CD4-positive, alpha-beta T cell treated with Interleukin-2 at 100 ng/mL for 4 hours (primary cell): ENCODE measurements at regions not wholly inside any gene's neighbourhood (a gene's known extent, or its start where the extent isn't known, plus 50 kb on each side); places are given as distances from the start of the nearest gene placed in this dataset.
"Not testable (repeated sequence)": the region's sequence is repeated elsewhere in the genome, so short reads cannot be mapped to it uniquely, and the experiment has no call there.

Experiments used
- DNase-seq: peaks from one replicate; pipeline ENCODE4 v3.0.0-alpha.2; 2020; ENCODE audit warnings: low spot score

DNA sequence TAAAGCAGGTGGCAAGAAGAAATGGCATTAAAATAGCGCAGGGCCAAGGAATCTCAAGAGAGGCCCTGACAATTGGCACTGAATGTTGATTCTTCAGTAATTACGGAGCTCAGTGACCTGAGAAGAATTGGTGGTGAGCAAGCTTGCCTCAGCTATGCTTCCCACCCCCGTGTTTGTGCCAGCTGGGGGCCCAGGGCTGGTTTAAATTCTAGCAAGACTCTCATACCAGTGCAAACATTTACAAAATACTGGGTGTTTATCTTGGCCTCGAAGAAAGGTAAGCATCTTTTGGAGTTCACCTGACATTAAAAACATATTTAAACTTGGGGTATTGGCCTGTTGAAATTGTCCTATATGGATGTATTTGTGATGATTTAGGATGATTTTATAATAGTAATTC lies 296.7 kb upstream of the USP25 start:
- no peak for DNase-seq

DNA sequence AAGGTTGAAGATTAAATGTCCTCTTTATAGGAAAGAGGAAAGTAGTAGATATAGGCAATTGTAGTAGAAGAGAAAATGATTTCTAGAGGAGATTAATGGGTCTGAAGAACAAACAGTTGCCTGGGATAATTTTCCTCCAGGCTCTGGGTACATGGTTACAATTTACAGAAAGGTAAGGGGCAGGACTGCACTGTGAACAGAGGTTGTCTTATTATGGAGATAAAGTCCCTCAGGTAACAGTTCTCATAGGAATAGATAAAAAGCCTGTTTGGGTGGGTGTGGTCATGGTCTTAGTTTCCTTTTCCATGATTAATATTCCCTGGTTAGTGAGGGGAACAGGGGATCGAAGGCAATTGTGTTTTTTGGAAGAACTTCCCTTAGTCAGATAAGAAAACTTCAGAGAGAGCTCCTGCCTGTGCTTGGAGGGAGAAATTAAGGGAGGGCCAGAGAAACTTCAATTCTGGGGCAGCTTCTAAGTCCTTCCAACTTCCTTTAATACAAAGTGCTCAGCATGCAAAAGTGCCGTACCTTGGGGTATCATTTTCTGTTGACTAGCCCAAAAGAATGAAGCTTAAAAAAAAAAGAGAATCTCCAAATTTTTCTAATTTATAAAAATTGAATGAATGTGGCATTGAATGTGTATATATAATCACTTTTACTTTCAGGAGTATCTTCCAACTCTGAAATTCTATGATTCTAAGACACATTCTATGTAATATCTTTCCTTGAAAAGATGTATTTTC lies 295.4 kb upstream of the USP25 start:
- no peak for DNase-seq

DNA sequence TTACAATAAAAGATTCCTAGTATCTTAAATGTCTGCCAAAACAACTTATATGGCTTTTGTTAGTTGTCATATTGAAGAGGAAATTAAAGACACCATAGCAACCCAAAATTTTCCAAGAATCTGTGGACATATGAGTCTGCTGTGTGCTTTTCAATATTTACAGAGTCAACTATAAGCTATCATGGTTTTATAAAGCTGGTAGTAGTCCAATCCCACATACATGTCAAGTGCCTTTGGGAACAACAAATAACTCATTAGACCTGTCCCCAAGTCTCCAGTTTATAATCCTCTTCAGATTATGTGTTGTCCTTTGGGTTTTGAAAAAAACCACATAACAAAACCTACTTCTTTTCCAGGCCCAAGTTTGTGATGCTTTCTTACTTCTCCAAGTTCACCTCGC lies 293.8 kb upstream of the USP25 start:
- no peak for DNase-seq

DNA sequence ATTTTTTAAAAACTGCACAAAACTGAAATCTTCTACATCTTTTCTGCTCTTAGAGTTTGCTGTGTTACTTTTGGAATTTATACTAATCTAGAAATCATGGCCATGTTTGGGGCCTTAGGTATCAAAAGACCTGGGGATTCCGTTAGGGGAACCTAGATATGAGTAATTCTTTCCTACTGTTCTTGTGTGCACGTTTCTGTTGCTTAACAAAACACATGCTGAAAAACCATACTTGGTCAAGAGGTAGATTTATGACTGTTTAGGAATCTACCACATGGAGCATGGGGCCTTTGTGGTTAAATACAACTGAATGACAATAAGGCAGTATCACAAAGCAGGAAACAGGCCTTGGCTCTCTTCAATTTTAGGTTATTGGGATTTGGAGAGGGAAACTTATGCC lies 291.9 kb upstream of the USP25 start:
- no peak for DNase-seq

DNA sequence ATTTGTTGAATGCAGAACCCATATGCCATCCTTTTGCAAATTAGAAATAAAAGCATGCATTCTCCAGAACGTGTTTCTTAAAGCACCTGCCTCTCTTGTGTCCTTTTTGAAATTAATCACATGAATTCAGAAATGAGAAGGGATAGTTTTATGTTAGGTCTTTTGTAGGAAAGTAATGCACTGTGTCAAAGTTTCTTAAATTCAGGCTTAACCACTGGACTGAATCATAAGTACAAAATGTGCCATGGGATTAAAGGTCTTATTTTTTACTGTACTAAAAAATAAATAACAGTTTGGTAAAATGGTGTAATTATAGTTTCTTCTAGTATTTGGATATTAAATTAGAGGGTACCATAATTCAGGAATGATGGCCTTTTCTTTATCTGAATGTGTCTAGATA lies 290.1 kb upstream of the USP25 start:
- no peak for DNase-seq

DNA sequence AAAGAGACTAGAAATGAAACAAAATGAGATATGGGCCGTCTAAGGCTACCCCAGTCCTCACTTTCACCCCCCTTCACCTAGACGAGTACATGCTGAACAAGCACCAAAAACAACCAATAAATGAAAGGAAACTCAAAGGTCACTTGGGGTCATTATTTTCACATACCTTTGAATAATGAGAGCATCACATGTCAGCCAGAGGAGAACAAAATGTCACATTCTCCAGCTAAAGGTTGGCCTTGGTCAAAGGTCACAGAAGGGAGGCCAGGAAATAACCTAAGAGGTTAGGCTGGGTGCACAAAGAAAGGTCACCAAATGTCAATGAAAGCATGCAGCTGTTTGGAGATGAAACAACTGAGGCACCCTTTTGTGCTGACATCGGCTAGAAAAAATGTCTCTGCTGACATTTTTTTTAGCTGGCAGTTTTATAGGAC lies 288.7 kb upstream of the USP25 start:
- DNase-seq = no peak

DNA sequence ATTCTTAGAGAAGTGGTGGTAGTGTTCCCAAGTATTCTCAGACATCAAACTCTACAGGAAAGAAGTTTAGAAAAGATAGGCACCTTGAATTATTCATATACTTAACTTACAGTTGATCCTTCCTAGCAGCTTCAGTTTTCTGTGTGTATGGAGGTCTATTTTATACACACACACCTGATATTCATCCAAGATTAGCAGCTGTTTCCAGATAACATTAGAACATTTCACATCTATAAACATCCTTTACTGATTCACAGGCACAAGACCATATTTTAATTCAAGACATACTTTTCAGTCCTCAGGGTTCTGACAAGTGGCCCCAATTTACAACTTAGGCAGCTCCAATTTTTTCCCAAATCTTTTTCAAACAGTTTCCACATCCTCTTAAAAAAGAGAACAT lies 287.8 kb upstream of the USP25 start:
- DNase-seq = no peak

DNA sequence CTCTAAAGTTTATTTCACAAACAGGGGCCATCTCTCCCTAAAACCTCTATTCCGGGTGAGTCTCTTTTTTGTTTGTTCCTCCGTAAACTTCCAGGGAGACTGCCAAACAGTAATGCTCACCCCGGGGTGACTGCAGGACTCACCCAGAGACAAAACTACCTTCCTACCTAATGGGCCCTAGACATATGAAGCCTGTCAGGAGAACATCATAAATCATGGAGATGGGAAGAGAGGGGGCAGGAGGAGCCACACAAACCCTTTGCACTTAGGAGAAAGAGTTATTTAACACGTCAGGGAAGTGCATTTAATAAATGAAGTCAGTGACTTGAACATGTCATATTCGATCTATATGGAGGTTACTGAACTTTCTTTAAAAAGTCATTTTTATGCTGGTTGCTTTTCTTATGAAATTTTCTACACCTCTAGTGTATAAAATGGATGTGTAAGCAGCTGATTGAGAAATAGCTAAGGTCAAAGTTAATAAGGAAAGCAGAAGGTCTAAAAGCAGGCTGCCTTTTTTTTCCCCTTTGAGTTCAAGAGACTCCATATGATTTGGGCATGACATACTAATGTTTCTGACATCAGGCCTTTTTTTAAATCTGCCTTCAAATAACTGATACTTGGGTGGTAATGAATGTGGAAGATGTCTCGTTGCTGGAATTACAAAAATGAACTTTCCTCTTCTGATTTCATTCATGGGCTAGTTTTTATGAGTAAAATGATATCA lies 286.9 kb upstream of the USP25 start:
- no peak for DNase-seq

DNA sequence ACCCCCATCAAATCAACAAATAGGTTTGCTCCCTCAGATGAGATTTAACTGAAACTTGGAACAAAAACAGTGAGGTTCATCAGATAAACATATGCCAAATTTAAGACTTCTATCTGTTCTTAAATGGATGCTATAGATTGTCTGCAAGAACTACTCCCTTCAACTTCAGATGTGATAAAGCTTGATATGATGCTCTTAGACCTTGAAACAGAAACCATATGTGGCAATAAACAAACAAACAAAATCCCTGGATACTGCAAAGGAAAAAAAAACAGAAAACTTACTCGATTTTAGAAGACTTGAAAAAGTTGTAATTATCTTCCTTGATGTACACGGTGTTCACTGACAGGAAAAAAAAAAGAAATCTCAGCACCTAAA lies 286.1 kb upstream of the USP25 start:
- no peak for DNase-seq

DNA sequence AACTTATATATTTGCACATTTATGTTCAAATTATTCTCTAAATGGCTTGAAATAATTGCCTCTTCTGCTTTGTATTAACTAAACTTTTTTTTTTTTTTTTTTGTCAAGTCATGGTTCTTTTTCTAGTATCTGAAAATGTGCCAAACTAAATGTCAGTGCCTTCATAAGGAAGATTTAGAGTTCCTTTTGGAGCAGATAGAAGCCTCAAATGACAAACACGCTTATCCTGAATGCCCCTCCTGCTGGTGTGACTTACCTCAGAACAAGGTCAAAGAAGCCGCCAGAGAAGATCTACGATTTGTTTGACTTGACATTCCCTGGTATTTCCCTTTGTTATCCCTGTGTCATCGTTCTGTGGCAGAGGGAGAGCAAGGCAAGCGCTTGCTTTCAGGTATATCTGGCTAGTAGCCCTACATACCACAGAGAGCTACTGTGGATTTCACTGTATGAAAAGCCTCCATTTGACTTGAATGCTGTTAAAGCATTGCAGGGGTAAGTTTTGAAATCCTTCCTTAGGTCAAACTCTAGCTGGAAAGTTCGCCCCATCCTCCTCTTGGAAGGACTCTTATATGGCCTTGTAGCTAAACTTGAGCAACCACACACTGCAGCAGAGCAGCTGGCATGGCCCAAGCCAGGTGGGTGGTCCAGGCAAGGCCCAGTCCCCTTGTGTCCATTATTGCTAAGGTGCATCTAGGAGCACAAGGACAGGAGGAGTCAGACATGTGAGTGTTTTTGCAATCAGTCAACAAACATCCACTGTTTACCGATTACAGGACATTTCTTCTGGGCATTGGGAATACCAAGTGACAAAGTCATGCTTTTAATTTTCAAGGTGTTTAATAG lies 285.4 kb upstream of the USP25 start:
- DNase-seq = no peak

DNA sequence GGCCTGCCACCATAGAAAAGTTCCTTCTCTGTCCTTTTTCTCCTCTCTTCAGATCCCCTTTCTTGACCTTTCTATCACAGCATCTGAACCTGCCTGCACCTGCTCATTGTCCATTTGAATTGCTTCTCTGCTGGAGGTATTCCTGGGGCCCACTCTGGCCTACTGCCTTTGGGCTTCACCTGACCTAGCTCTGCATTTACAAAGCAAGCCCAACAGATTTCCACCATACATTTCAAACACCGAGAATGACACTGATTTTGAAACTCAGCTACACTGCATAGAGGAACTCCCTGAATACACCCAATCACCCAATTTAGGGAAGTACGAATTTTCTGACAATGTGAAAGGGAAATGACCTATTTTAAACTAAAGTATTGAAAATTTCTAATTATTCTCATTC lies 284.5 kb upstream of the USP25 start:
- no peak for DNase-seq

DNA sequence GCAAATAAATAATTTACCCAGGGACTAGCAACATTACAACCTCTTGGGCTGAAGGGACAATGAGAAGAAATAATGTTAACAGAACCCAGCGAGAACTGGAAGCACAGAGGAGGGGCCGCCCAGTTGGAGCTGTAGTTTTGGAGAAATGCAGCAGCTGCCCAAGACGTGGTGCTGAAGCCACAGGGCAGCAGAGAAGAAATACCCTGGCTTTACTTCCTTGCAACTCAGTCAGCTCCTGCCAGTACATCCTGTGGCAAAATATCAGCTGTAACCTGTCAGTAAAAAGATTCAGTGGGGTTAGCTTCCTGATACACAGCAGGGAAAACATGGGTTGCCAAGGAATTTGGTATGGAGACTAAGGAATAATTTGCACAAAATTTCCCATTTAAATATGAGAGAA lies 283.6 kb upstream of the USP25 start:
- DNase-seq = no peak

DNA sequence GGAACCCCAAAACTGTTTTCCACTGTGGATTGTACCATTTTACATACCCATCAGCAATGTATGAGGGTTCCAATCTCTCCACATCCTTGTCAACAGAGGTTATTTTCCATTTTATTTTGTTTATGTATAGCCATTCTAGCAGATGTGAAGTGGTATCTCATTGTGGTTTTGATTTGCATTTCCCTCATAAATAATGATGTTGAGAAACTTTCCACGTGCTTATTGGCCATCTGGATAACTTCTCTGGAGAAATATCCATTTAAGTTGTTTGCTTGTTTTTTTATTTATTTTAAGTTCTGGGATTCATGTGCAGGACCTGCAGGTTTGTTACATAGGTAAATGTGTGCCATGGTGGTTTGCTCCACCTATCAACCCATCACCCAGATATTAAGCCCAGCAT lies 280.2 kb upstream of the USP25 start:
- no peak for DNase-seq

DNA sequence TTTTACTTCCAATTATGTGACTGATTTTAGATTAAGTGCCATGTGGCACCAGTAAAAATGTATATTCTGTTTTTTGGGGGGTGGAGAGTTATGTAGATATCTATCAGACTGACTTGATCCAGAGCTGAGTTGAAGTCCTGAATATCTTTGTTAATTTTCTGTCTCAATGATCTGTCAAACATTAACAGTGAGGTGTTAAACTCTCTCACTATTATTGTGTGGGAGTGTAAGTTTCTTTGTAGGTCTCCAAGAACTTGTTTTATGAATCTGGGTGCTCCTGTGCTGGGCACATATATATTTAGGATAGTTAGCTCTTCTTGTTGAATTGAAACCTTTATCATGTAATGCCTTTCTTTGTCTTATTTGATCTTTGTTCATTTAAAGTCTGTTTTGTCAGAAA lies 276.5 kb upstream of the USP25 start:
- no peak for DNase-seq

DNA sequence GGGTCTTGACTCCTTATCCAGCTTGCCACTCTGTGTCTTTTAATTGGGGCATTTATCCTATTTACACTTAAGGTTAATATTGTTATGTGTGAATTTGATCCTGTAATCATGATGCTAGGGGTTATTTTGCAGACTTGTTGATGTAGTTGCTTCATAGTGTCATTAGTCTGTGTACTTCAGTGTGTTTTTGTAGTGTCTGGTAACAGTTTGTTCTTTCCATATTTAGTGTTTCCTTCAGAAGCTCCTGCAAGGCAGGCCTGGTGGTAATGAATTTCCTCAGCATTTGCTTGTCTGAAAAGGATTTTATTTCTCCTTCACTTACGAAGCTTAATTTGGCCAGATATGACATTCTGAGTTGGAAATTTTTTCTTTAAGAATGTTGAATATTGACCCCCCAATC lies 276.0 kb upstream of the USP25 start:
- not testable (repeated sequence) for DNase-seq

DNA sequence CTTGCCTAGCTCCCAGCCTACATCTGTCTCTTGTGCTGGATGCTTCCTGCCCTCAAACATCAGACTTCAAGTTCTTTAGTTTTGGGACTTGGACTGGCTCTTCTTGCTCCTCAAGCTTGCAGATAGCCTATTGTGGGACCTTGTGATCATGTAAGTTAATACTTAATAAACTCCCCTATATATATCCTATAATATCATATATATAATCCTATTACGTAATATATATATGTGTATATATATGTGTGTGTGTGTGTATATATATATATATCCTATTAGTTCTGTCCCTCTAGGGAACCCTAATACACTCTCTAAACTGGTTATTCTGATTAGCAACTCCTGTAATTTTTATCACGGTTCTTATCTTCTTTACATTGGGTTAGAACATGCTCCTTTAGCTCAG lies 274.9 kb upstream of the USP25 start:
- DNase-seq = not testable (repeated sequence)

DNA sequence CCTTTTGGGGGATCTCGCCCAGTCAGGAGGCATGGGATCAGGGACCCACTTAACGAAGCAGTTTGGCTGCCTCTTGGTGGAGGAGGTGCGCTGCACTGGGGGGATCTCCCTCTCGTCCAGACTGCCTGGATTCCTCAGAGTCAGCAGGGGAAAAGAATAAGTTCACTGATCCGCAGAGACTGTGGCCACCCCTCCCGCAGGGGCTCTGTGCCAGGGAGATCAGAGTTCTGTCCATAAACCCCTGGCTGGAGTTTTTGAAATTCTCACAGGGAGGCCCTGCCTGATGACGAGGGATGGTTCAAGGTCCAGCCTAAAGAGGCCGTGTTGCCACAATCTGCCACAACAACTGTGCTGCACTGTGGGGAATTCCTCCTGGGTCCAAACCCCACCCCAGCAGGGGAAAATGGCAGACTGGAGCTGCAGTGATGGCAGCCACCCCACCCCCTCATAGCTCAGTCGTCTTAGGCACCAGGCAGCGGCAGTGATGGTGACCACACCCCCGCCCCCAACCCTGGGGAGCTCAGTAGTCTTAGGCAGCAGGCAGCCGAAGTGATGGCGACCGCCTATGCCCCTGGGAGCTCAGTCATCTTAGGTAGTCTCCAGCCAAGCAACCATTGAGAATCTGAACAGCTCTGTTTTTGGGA lies 273.8 kb upstream of the USP25 start:
- DNase-seq = no peak

DNA sequence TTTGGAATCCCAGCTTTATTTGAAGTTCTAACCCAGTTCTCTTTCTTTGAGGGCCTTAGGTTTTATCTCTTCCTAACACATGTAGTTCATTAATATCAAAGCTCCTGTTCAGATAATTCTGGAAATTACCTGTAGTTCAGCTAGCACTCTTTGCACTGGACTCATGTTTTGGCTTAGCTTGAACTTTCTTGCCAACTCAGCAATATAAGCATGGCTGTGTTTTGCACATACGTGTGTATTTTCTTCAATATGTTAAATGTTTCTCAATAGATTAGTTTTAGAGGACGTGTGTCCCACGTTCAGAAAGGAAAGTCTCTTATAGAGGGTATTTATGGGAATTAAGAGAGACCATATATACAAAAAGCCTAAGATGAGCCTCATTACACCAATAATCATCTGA lies 271.8 kb upstream of the USP25 start:
- DNase-seq = no peak

DNA sequence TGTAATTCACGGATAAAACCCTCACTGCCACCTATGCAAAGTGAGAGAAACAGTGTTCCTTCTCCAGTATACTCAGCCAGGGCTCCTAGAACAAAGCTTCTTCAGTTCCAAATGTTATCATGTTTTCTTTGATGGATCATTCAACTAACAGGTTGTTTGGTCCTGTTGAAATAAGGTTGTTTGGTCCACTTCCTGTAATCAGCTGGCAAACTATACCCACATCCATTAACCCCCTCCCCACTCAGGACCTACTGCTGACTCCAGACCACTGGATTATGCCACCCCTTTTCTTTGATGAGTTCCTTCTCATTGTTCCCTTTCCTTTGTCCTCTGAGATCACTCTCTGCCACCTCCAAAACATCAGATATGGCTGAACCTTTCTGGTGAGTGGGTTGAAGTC lies 267.7 kb upstream of the USP25 start:
- DNase-seq = no peak

DNA sequence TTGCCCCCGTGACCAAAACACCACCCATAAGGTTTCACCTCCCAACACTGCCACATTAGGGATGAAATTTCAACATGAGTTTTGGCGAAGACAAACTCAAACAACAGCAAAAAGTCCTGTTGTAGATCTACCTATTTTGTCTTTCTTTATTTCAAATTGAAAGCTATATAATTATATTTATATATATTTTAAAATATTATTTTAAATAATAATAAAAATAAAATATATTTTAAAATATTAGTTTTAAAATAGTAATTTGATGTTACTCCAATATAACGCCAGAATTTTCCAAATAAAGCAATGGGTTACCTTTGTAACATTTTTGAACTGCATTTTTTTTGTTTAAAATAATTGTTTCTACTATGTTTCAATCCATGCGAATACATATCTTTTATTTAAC lies 263.5 kb upstream of the USP25 start:
- no peak for DNase-seq

DNA sequence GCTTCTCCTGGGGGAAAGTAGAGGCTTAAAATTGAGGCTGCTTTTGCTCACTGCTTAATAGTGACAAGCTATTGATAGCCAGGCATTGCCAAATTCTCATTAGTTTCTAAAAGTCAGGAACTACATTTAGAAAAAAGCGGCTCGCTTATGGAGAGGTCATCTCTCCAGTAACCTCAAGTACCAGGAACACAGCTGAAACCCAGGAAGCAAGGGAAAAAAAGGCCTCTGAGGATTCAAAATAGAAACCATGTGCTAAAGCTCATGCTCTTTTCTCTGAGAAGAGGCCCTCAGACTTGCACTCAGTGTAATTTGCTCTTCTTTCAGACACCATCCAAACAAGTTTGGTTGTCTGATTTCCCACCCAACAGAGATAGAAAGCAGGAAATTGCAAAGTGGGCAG lies 261.4 kb upstream of the USP25 start:
- DNase-seq = no peak
